Cardiac fibroblast (primary cell): ENCODE measurements at regions not wholly inside any gene's neighbourhood (a gene's known extent, or its start where the extent isn't known, plus 50 kb on each side); places are given as distances from the start of the nearest gene placed in this dataset.

Experiments
- DNase-seq, 2 donors: peaks; one replicate each; pipeline versions ENCODE4 v3.0.0 to v3.0.0-alpha.2; 2010; ENCODE audit warnings: low read depth in 2 of 2
- H3K4me3 ChIP-seq, 2 donors: replicated peaks in 1 of 2; 1 replicate in 1 of 2; 2 replicates in 1 of 2; pipeline ENCODE4 v1.5.1; 2011; ENCODE audit warnings: low read depth in 2 of 2, low read length in 2 of 2, mild to moderate bottlenecking in 2 of 2, moderate library complexity in 1 of 2
- TF ChIP-seq, protein P1 (sequence below): IDR thresholded peaks from one replicate; pipeline ENCODE4 v1.5.1; 2011; ENCODE audit warnings: low read depth, mild to moderate bottlenecking, low read length, inconsistent platforms

DNA sequence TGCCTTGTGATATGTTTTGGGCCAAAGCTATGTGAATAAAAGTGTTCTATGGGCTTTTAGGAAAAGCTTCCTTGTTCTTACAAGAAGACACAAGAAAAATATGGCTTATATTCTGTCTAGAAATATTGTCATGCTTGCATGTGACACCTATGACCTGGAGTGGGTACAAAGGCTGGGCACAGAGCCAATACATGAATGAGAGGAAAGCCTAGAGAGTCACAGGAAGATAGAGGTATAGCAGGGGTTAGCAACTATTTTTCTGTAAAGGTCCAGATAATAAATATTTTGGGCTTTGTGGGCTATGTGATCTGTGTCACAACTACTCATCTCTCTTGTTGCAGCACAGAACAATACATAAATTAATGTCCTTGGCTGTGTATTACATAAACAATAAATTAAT is 196.6 kb upstream of the CD180 start:
- TF ChIP-seq, protein P1, sequence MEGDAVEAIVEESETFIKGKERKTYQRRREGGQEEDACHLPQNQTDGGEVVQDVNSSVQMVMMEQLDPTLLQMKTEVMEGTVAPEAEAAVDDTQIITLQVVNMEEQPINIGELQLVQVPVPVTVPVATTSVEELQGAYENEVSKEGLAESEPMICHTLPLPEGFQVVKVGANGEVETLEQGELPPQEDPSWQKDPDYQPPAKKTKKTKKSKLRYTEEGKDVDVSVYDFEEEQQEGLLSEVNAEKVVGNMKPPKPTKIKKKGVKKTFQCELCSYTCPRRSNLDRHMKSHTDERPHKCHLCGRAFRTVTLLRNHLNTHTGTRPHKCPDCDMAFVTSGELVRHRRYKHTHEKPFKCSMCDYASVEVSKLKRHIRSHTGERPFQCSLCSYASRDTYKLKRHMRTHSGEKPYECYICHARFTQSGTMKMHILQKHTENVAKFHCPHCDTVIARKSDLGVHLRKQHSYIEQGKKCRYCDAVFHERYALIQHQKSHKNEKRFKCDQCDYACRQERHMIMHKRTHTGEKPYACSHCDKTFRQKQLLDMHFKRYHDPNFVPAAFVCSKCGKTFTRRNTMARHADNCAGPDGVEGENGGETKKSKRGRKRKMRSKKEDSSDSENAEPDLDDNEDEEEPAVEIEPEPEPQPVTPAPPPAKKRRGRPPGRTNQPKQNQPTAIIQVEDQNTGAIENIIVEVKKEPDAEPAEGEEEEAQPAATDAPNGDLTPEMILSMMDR = no peak
- no peak overlapping the region for H3K4me3 ChIP-seq
- DNase-seq = peak in 1 of 2 donors; percentile 9

DNA sequence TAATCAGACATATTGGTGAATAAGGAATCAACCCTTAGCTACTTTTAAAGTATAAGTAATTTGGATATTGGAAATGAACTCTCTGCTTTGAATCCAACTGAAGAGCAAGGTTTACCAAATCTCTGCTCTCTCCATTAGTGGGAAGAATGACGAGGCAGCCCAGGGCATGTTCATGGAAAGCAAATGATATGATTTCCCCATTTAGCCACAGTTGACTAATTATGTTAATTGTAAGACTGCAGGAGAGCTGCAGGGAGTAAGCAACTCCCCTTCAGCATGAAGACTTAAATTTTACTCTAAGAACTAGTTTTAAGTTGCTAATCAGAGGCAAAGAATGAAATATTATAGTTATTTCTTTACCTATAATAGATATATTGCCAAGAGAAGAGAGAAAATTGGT is 194.3 kb upstream of the CD180 start:
- no peak overlapping the region for H3K4me3 ChIP-seq
- no peak for DNase-seq
- TF ChIP-seq, protein P1 = no peak

DNA sequence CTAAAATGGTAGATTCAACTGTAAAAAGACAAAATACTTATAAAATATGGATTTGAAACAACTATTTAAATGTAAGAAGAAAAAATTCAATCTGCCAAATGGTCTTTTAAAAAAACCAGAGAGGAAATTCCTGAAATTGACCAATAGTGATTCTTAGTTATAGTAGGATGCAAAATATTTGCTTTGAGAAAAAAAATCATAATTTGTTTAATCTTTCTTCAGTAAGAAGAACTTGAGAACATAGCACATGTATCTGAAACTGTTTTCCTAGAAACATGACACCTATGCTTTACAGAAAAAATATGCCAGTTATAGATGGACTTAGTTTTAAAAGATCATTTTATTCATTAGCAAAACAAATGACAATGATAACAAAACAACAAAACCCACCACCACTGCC is 186.9 kb upstream of the CD180 start:
- no peak overlapping the region for H3K4me3 ChIP-seq
- TF ChIP-seq, protein P1 = no peak
- DNase-seq = no peak

DNA sequence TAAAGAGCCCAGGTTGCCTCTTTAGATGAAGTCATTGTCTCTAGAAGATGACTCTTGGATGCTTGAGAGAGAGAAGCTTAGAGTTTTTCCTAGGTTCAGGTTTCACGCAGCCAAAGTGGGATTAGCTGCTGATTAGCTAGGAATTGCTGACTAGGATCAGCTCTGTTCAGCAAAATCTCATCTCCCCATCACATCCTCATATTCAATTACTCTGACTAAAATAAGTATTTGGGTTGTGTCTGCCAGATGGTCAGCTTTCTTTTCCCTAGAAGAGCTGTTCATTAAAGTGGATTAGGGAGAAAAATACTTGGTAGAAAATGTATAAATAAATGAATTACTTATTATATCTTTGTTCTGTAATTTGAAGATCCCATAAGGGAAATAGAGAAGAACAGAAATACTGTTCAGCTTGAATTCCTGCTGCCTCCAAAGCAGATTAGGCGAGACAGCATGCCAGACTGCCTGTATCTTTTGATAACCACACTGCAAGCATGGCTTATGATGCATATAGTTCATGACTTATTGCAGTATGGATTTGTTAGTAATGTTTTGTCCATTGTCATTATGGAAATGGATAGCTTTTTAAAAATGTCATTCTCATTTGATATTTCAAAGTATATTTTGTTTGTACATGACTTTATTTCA is 184.8 kb upstream of the CD180 start:
- H3K4me3 ChIP-seq = no peak overlapping the region
- DNase-seq = no peak
- TF ChIP-seq, protein P1 = no peak

DNA sequence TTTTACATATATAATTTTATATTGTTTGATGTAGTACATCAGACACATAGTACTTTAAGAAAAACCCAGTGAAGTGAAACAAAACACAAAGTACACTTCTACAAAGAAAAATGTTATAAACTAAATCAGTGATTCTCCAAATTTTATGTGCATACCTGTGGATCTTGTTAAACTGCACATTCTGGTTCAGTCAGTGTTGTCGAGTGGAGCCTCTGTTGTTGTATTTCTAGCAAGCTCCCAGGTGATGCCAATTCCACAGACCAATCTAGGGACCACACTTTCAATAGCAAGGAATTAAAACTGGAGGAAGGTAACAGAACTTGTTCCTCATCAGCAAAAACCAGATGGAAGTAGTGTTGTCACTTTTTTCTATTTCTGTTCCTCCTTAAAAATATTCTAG is 183.8 kb upstream of the CD180 start:
- DNase-seq = no peak
- no peak overlapping the region for H3K4me3 ChIP-seq
- TF ChIP-seq, protein P1 = no peak

DNA sequence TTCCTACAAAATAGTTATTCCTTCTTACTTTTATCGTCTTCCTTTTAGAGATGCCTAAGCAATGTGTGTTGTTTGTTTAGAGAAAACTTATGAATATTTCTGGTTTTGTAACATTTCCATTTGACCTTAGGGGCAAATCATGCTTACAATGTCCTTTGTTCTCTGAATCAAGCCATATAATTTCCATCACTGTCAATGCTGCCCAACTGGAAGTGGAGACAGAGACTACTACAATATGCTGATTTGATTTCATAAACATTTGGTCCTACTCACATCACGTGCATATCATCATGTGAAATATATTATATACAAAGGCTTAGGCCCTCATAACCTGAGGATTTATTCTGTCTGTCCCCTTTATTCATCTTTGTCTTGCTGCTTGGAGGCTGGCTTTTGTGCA is 183.2 kb upstream of the CD180 start:
- H3K4me3 ChIP-seq = no peak overlapping the region
- DNase-seq = no peak
- TF ChIP-seq, protein P1 = no peak

DNA sequence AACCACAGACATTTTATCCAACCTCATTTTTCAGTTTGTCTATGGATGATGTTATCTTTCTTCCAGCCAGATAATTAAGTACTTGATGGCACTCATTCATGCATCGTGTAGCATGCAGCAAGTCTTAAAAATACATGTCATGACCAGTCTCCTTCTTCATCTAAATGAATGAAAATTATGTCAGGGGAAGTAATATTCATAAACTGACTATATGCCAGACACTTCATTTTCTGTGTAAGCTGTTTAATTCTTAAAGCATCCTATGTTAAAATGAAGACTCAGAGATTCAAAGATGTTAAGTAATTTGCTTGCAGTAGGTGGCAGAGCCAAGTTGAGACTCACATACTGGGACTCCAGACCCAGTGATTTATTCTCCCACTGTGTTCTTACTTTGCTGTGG is 181.7 kb upstream of the CD180 start:
- no peak overlapping the region for H3K4me3 ChIP-seq
- no peak for DNase-seq
- TF ChIP-seq, protein P1 = no peak
